Progenitor cell of endocrine pancreas (in vitro differentiated cells): ENCODE measurements at regions not wholly inside any gene's neighbourhood (a gene's known extent, or its start where the extent isn't known, plus 50 kb on each side); places are given as distances from the start of the nearest gene placed in this dataset.

Experiments
- DNase-seq: peaks from one replicate; pipeline ENCODE4 v3.0.0; 2021; ENCODE audit warnings: low spot score; ENCODE audit not compliant: unreplicated experiment
- H3K27ac Mint-ChIP-seq: 2 replicates; pipeline ENCODE4 v1.8.0; 2021; ENCODE audit warnings: mild to moderate bottlenecking, moderate library complexity, mixed read lengths
- H3K27me3 Mint-ChIP-seq: 2 replicates; pipeline ENCODE4 v1.8.0; 2021; ENCODE audit warnings: mixed read lengths
- H3K36me3 Mint-ChIP-seq: 2 replicates; pipeline ENCODE4 v1.8.0; 2022; ENCODE audit warnings: mixed read lengths; ENCODE audit not compliant: insufficient read depth
- H3K4me1 Mint-ChIP-seq: 2 replicates; pipeline ENCODE4 v1.8.0; 2021; ENCODE audit warnings: low read depth, mixed read lengths
- H3K4me3 Mint-ChIP-seq: 2 replicates; pipeline ENCODE4 v1.8.0; 2021; ENCODE audit warnings: low read depth, mild to moderate bottlenecking, moderate library complexity, mixed read lengths
- H3K9me3 Mint-ChIP-seq: 2 replicates; pipeline ENCODE4 v1.8.0; 2021; ENCODE audit warnings: low read depth, mixed read lengths
- TF ChIP-seq, protein P1 (sequence below): fragments of 200-600 bp; sonication (generic); IDR thresholded peaks from one replicate; pipeline ENCODE4 v1.5.0; 2021; ENCODE audit warnings: antibody characterized with exemption, mild to moderate bottlenecking; ENCODE audit not compliant: unreplicated experiment

DNA sequence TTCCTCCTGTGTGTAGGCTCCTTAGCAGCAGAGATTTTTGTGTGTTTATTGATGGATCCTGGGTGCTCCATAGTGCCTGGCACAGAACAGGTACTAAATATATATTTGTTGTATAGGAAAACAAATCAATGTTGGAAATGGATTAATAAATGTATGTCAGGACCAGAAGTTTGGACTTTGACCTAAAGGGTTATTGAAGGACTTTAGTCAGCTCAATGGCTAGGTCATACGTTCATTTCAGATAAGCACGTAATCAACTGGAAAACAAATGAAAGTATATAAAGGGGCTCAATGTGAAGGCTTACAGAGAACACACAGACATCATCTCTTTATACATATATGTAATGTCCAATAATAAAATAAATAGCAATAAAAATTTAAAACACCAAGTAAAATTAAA is 56.2 kb upstream of the PALM2AKAP2 start:
- no peaks in the 10 kb centered on the region for H3K36me3 Mint-ChIP-seq
- peaks cover 2% of the 10 kb centered on the region for H3K27me3 Mint-ChIP-seq
- DNase-seq = no peak
- H3K4me1 Mint-ChIP-seq = peaks cover 2% of the 10 kb centered on the region
- TF ChIP-seq, protein P1, sequence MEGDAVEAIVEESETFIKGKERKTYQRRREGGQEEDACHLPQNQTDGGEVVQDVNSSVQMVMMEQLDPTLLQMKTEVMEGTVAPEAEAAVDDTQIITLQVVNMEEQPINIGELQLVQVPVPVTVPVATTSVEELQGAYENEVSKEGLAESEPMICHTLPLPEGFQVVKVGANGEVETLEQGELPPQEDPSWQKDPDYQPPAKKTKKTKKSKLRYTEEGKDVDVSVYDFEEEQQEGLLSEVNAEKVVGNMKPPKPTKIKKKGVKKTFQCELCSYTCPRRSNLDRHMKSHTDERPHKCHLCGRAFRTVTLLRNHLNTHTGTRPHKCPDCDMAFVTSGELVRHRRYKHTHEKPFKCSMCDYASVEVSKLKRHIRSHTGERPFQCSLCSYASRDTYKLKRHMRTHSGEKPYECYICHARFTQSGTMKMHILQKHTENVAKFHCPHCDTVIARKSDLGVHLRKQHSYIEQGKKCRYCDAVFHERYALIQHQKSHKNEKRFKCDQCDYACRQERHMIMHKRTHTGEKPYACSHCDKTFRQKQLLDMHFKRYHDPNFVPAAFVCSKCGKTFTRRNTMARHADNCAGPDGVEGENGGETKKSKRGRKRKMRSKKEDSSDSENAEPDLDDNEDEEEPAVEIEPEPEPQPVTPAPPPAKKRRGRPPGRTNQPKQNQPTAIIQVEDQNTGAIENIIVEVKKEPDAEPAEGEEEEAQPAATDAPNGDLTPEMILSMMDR = no peak
- no peak overlapping the region for H3K27ac Mint-ChIP-seq
- no peaks in the 10 kb centered on the region for H3K9me3 Mint-ChIP-seq
- H3K4me3 Mint-ChIP-seq = no peak overlapping the region

DNA sequence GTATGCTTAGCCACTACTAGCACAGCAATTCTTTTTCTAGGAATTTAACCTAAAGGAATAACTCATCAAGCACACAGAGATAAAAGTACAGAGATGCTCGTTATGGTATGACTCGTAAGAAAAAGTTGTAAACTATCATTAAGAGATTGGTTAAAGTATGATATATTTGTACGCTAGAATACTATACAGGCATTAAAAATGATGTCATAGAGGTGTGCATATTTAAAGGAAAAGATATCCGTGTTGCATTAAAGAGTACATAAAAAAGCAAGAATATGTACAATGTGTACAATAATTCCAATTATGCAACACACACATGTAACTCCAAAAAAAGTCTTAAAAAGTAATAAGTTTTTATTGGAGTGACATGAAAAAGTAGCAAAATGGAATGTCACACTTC is 54.5 kb upstream of the PALM2AKAP2 start:
- TF ChIP-seq, protein P1 = no peak
- peaks cover 7% of the 10 kb centered on the region for H3K27me3 Mint-ChIP-seq
- H3K4me1 Mint-ChIP-seq = peaks cover 2% of the 10 kb centered on the region
- H3K27ac Mint-ChIP-seq = no peak overlapping the region
- DNase-seq = no peak
- no peaks in the 10 kb centered on the region for H3K9me3 Mint-ChIP-seq
- H3K4me3 Mint-ChIP-seq = no peak overlapping the region
- H3K36me3 Mint-ChIP-seq = no peaks in the 10 kb centered on the region

DNA sequence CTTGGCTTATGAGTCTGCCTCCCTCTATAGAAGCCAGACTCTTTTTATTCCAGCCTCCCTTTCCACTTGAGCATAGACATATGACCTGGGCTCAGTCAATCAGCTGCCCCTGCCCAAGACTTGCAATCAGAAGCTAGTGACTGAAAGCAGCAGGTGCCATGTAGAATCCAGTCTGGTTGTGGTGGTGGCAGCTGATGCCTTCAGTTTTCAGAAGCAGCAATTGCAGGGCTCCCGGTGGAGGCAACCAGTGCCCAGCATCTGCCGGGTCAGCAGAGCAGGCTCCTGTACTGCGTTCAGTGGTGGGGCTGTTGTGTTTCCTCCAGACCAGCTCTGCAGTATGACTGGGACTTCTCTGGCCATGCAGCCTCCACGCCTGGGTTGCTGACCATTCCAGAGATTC is 53.9 kb upstream of the PALM2AKAP2 start:
- TF ChIP-seq, protein P1 = no peak
- Mint-ChIP-seq H3K36me3 (no peaks in the 10 kb centered on the region), H3K27ac (no peak overlapping the region), H3K4me1 (peaks cover 2% of the 10 kb centered on the region), H3K9me3 (no peaks in the 10 kb centered on the region), H3K27me3 (peaks cover 13% of the 10 kb centered on the region), H3K4me3 (no peak overlapping the region)
- DNase-seq = no peak

DNA sequence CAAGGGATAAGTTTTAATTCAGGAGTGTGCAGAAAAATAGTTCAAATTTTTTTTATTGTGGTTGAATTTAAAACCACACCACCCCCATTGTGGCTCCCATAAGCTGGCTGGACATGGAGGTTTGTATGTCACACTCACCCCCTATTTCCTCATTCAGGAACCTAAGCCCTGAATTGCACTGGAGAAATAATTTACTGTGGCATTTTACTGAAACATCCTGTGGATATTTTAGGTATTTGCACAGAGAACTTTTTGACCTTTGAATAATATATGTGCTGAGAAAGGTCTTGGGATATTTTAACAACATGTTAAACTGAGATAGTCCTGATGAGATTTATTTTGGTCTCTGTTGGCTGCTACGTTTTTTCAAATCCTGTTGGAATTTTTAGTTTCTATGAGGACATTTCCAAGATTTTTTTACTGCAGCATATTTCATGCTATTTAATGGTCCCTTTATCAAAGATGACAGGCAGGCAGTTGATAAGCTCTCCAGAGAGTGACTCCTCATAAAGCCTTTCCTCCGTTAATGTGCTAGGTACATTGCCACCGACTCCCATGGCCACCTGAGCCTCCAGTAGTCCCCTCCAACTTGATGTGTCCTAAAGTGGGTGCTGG is 51.2 kb upstream of the PALM2AKAP2 start:
- H3K9me3 Mint-ChIP-seq = no peaks in the 10 kb centered on the region
- peaks cover 13% of the 10 kb centered on the region for H3K27me3 Mint-ChIP-seq
- TF ChIP-seq, protein P1 = no peak
- no peaks in the 10 kb centered on the region for H3K4me1 Mint-ChIP-seq
- DNase-seq = no peak
- no peak overlapping the region for H3K4me3 Mint-ChIP-seq
- no peak overlapping the region for H3K27ac Mint-ChIP-seq
- no peaks in the 10 kb centered on the region for H3K36me3 Mint-ChIP-seq

DNA sequence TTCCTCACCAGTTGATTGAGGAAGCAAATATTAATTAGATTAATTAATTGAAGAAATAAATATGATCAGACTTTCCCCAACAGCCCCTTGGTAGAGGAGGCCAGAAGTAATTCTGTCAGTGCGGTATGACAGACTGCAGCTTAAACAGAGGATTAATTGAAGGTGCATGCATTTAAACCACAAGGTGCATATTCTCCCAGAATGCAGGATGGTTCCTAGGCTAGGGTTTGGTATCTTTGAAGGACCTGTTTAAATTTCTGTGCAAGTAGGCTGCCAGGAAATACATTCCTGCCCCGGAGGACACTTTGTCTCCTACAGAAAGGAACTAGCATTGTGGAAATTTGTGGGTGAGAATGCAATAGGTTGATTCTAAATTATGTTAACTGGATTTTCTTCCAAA is 50.5 kb upstream of the PALM2AKAP2 start:
- Mint-ChIP-seq H3K36me3 (no peaks in the 10 kb centered on the region), H3K4me3 (no peak overlapping the region), H3K9me3 (no peaks in the 10 kb centered on the region), H3K4me1 (no peaks in the 10 kb centered on the region), H3K27me3 (peaks cover 13% of the 10 kb centered on the region), H3K27ac (no peak overlapping the region)
- no peak for DNase-seq
- TF ChIP-seq, protein P1 = no peak
